ENCODE measurements at regions not wholly inside any gene's neighbourhood (a gene's known extent, or its start where the extent isn't known, plus 50 kb on each side); places are given as distances from the start of the nearest gene placed in this dataset.

DNA sequence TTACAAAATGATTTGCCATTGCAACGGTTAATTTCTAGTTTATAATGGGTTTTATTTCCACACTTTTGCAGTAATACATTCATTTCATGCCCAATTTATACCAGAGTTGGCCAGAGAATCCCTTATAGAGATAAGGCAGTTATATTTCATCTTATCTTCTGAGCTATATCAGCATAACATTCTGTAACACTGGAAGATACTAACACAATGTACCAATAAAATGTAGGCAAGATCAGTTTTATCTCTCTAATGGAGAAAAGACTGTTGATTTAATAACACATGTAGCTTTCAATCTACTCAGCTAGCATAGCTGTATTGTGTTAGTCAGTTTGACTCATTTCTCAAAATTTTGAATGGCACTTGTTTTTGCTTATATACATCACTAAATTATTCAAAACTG lies 738.6 kb downstream of the TRAM1L1 start:
- ATAC-seq, result no peak
- no peak overlapping the region for H3K4me3 ChIP-seq
- WGBS, 4 donors, result 76 to 86% (median 82%) methylated on average over 1 of the region's 1 CpG
- intact Hi-C loops (cut with DNase I), result no loop called here
- no peaks in the 10 kb centered on the region for H3K9me3 ChIP-seq
- H3K4me1 ChIP-seq, result no peaks in the 10 kb centered on the region
- no peak overlapping the region for H3K27ac ChIP-seq
- TF ChIP-seq, protein P1, sequence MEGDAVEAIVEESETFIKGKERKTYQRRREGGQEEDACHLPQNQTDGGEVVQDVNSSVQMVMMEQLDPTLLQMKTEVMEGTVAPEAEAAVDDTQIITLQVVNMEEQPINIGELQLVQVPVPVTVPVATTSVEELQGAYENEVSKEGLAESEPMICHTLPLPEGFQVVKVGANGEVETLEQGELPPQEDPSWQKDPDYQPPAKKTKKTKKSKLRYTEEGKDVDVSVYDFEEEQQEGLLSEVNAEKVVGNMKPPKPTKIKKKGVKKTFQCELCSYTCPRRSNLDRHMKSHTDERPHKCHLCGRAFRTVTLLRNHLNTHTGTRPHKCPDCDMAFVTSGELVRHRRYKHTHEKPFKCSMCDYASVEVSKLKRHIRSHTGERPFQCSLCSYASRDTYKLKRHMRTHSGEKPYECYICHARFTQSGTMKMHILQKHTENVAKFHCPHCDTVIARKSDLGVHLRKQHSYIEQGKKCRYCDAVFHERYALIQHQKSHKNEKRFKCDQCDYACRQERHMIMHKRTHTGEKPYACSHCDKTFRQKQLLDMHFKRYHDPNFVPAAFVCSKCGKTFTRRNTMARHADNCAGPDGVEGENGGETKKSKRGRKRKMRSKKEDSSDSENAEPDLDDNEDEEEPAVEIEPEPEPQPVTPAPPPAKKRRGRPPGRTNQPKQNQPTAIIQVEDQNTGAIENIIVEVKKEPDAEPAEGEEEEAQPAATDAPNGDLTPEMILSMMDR (IDR thresholded peaks at IDR 0.05), result no peak
- TF ChIP-seq POLR2A (IDR thresholded peaks at IDR 0.05), result no peak
- H3K27me3 ChIP-seq, result no peaks in the 10 kb centered on the region
- no peaks in the 10 kb centered on the region for H3K36me3 ChIP-seq
- no peak for DNase-seq

DNA sequence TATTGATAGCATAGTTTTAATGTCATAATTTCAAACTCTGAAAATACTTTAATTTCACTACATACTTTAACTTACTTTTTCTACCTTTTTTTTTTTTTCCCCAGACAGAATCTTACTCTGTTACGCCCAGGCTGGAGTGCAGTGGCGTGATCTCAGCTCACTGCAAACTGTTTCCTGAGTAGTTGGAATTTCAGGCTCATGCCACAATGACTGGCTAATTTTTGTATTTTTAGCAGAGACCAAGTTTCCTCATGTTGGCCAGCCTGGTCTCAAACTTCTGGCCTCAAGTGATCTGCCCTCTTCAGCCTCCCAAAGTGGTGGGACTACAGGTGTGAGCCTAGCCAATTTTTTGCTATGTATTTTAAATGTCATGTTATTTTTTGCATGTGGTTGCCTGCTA lies 741.6 kb downstream of the TRAM1L1 start:
- 38 to 57% (median 43%) methylated on average over 2 of the region's 2 CpGs for WGBS, 4 donors
- intact Hi-C loops (cut with DNase I), result no loop called here
- DNase-seq (no peak), ATAC-seq (peak in 2 of 4 donors; percentile 58 to 71)
- H3K27ac ChIP-seq, result no peak overlapping the region
- H3K36me3 ChIP-seq, result no peaks in the 10 kb centered on the region
- no peaks in the 10 kb centered on the region for H3K27me3 ChIP-seq
- H3K4me3 ChIP-seq, result no peak overlapping the region
- no peak for TF ChIP-seq POLR2A (IDR thresholded peaks at IDR 0.05)
- TF ChIP-seq, protein P1 (IDR thresholded peaks at IDR 0.05), result no peak
- H3K4me1 ChIP-seq, result no peaks in the 10 kb centered on the region
- no peaks in the 10 kb centered on the region for H3K9me3 ChIP-seq

DNA sequence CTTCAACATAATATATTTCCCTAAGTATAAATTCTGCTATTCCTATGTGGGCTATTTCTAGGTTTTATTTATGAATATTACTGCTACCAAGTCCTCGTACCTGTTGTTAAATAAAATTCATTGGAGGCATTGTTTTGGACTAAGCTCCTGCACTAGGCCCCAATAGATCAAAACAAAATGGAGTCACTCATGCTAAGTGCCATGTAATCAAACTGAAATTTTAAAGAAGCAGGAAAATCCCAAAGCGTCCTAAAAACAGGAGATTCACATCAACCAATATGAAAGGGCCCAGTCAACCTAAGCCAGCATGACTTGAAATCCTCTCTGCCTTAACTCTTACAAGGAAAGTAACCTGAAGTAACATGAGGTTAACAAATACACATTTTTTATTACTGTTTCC lies 743.2 kb downstream of the TRAM1L1 start:
- WGBS, 4 donors, result 74 to 87% (median 84%) methylated on average over 2 of the region's 2 CpGs
- Histone ChIP-seq H3K27ac (no peak overlapping the region), H3K27me3 (no peaks in the 10 kb centered on the region), H3K4me3 (no peak overlapping the region), H3K9me3 (no peaks in the 10 kb centered on the region), H3K36me3 (no peaks in the 10 kb centered on the region), H3K4me1 (no peaks in the 10 kb centered on the region)
- DNase-seq (no peak), ATAC-seq (no peak)
- TF ChIP-seq POLR2A (IDR thresholded peaks at IDR 0.05), result no peak
- TF ChIP-seq, protein P1 (IDR thresholded peaks at IDR 0.05), result no peak
- intact Hi-C loops (cut with DNase I), result no loop called here

DNA sequence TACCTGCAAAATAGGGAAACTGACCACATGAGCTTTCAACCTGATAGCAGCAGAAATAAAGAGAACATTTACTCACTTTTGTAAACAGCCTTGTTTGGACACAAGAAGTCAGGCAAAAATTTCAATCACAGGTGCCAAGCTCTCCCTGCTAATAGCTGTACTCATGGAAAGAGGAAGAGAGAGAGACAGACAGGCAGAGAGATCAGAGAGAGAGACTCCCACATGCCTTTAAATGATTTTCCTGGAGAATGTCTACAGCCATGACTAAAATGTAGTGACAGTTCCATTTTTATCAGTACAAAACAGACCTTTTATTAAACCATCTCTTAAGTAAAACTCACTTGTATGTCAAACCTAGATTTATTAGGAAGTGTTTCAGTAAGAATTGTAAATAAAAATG lies 752.9 kb downstream of the TRAM1L1 start:
- no peak overlapping the region for H3K4me3 ChIP-seq
- intact Hi-C loops (cut with DNase I), result no loop called here
- no peak for ATAC-seq
- H3K9me3 ChIP-seq, result no peaks in the 10 kb centered on the region
- DNase-seq, result no peak
- no peak for TF ChIP-seq POLR2A (IDR thresholded peaks at IDR 0.05)
- TF ChIP-seq, protein P1 (IDR thresholded peaks at IDR 0.05), result no peak
- no peaks in the 10 kb centered on the region for H3K27me3 ChIP-seq
- H3K27ac ChIP-seq, result no peak overlapping the region
- H3K4me1 ChIP-seq, result no peaks in the 10 kb centered on the region
- no peaks in the 10 kb centered on the region for H3K36me3 ChIP-seq

Data from heart left ventricle (tissue), 16 donors.